ENCODE measurements at regions not wholly inside any gene's neighbourhood (a gene's known extent, or its start where the extent isn't known, plus 50 kb on each side); places are given as distances from the start of the nearest gene placed in this dataset.
A peak's percentile ranks its signal among the peaks of the same experiment; 100 is the strongest.
"Not testable (repeated sequence)": the region's sequence is repeated elsewhere in the genome, so short reads cannot be mapped to it uniquely, and the experiment has no call there.

GRCh38 chr2:35447215-35447614 lies 908.4 kb upstream of the CRIM1 start:
- peak in 1 of 3 donors; percentile 11 for DNase-seq

GRCh38 chr2:35443087-35443486 lies 912.5 kb upstream of the CRIM1 start:
- DNase-seq: no peak

- DNase-seq: not testable (repeated sequence)
Observed at GRCh38 chr2:35441575-35441974, 914.0 kb upstream of the CRIM1 start.

GRCh38 chr2:35440308-35440707 lies 915.3 kb upstream of the CRIM1 start:
- DNase-seq: not testable (repeated sequence)

- DNase-seq: not testable (repeated sequence)
Observed at GRCh38 chr2:35436893-35437292, 918.7 kb upstream of the CRIM1 start.

- DNase-seq: peak in 2 of 3 donors; percentile 17 to 28
Observed at GRCh38 chr2:35428548-35428947, 927.0 kb upstream of the CRIM1 start.

GRCh38 chr2:35421485-35421884 lies 934.1 kb upstream of the CRIM1 start:
- DNase-seq: no peak

GRCh38 chr2:35417293-35417692 lies 938.3 kb upstream of the CRIM1 start:
- no peak for DNase-seq

- peak; percentile 17 to 67 (median 26) for DNase-seq
Observed at GRCh38 chr2:35416391-35417140, 939.0 kb upstream of the CRIM1 start.

- peak in 1 of 3 donors; percentile 28 for DNase-seq
Observed at GRCh38 chr2:35415942-35416341, 939.6 kb upstream of the CRIM1 start.

GRCh38 chr2:35415282-35415681 lies 940.3 kb upstream of the CRIM1 start:
- DNase-seq: no peak

- DNase-seq: peak; percentile 25 to 61 (median 58)
Observed at GRCh38 chr2:35410431-35411061, 945.0 kb upstream of the CRIM1 start.

GRCh38 chr2:35409762-35410161 lies 945.8 kb upstream of the CRIM1 start:
- DNase-seq: no peak

- no peak for DNase-seq
Observed at GRCh38 chr2:35408320-35408719, 947.3 kb upstream of the CRIM1 start.

GRCh38 chr2:35391736-35392442 lies 963.7 kb upstream of the CRIM1 start:
- DNase-seq: no peak

GRCh38 chr2:35378791-35379190 lies 976.8 kb upstream of the CRIM1 start:
- peak; percentile 6 to 28 (median 19) for DNase-seq

GRCh38 chr2:35374845-35375244 lies 980.7 kb upstream of the CRIM1 start:
- DNase-seq: no peak

GRCh38 chr2:35365859-35366258 lies 989.7 kb upstream of the CRIM1 start:
- DNase-seq: no peak

- DNase-seq: no peak
Observed at GRCh38 chr2:35356332-35356731, 999.2 kb upstream of the CRIM1 start.

GRCh38 chr2:35355056-35355455 lies 1000.5 kb upstream of the CRIM1 start:
- DNase-seq: no peak

- DNase-seq: no peak
Observed at GRCh38 chr2:35347561-35347960, 1008.0 kb upstream of the CRIM1 start.

- no peak for DNase-seq
Observed at GRCh38 chr2:35343135-35343534, 1012.4 kb upstream of the CRIM1 start.

- no peak for DNase-seq
Observed at GRCh38 chr2:35339211-35339610, 1016.4 kb upstream of the CRIM1 start.

Measured in muscle of back (tissue), 3 donors.